Stimulated activated CD4-positive, alpha-beta T cell treated with anti-CD3 and anti-CD28 coated beads, Interleukin-4, amount 100 ng/mL, for 48 hours (primary cell): ENCODE measurements at regions not wholly inside any gene's neighbourhood (a gene's known extent, or its start where the extent isn't known, plus 50 kb on each side); places are given as distances from the start of the nearest gene placed in this dataset.
"Not testable (repeated sequence)": the region's sequence is repeated elsewhere in the genome, so short reads cannot be mapped to it uniquely, and the experiment has no call there.

Experiments
- DNase-seq, 2 donors: peaks; one replicate each; pipeline ENCODE4 v3.0.0-alpha.2; 2020; ENCODE audit warnings: low read depth in 2 of 2

- no peak for DNase-seq
Observed at GRCh38 chr7:120070201-120070600, 202.8 kb upstream of the KCND2 start.

GRCh38 chr7:120077777-120078176, 195.2 kb upstream of the KCND2 start:
- no peak for DNase-seq

- no peak for DNase-seq
Observed at GRCh38 chr7:120079022-120079421, 194.0 kb upstream of the KCND2 start.

- no peak for DNase-seq
Observed at GRCh38 chr7:120079704-120080103, 193.3 kb upstream of the KCND2 start.

- DNase-seq = not testable (repeated sequence)
Observed at GRCh38 chr7:120086468-120086867, 186.5 kb upstream of the KCND2 start.

- no peak for DNase-seq
Observed at GRCh38 chr7:120089968-120090367, 183.0 kb upstream of the KCND2 start.

- no peak for DNase-seq
Observed at GRCh38 chr7:120091807-120092206, 181.2 kb upstream of the KCND2 start.

- no peak for DNase-seq
Observed at GRCh38 chr7:120097020-120097419, 176.0 kb upstream of the KCND2 start.

- no peak for DNase-seq
Observed at GRCh38 chr7:120097774-120098173, 175.2 kb upstream of the KCND2 start.

- no peak for DNase-seq
Observed at GRCh38 chr7:120108376-120108775, 164.6 kb upstream of the KCND2 start.

GRCh38 chr7:120110169-120110568, 162.8 kb upstream of the KCND2 start:
- DNase-seq = no peak

- DNase-seq = no peak
Observed at GRCh38 chr7:120114626-120115025, 158.3 kb upstream of the KCND2 start.

- DNase-seq = no peak
Observed at GRCh38 chr7:120123528-120123927, 149.4 kb upstream of the KCND2 start.

GRCh38 chr7:120131096-120131839, 141.7 kb upstream of the KCND2 start:
- no peak for DNase-seq

- DNase-seq = no peak
Observed at GRCh38 chr7:120138497-120138896, 134.5 kb upstream of the KCND2 start.

GRCh38 chr7:120156476-120156875, 116.5 kb upstream of the KCND2 start:
- DNase-seq = no peak

- DNase-seq = no peak
Observed at GRCh38 chr7:120160166-120160565, 112.8 kb upstream of the KCND2 start.

- DNase-seq = no peak
Observed at GRCh38 chr7:120163449-120163848, 109.5 kb upstream of the KCND2 start.

- DNase-seq = no peak
Observed at GRCh38 chr7:120165227-120165626, 107.7 kb upstream of the KCND2 start.

GRCh38 chr7:120168066-120168465, 104.9 kb upstream of the KCND2 start:
- no peak for DNase-seq

GRCh38 chr7:120169996-120170783, 102.8 kb upstream of the KCND2 start:
- no peak for DNase-seq

GRCh38 chr7:120170834-120171233, 102.1 kb upstream of the KCND2 start:
- no peak for DNase-seq

- DNase-seq = no peak
Observed at GRCh38 chr7:120171406-120171805, 101.6 kb upstream of the KCND2 start.
